GM12878 (cell line): ENCODE measurements at regions not wholly inside any gene's neighbourhood (a gene's known extent, or its start where the extent isn't known, plus 50 kb on each side); places are given as distances from the start of the nearest gene placed in this dataset.

Source experiments
- ATAC-seq: fragments of 200-7000 bp; cut with Tn5 transposase; 3 replicates; pipeline ENCODE4 v1.9.1; 2020; ENCODE audit warnings: mild to moderate bottlenecking, moderate library complexity
- BruUV-seq: library from RNA; stranded (reverse); fragments of 400-500 nt; replicated peaks from 2 replicates; lab custom pipeline; 2021; lab: Mats Ljungman, UMichigan
- CTCF ChIA-PET: fragments of 300-600 bp; sonication (Branson Sonifier 250); formaldehyde crosslinking; extraction: SDS; loops from one replicate; lab custom pipeline; 2021; ENCODE audit warnings: inconsistent platforms; lab: Yijun Ruan, JAX
- POLR2A ChIA-PET: fragments of 350-600 bp; formaldehyde crosslinking; extraction: SDS; loops from one replicate; lab custom pipeline; 2021; ENCODE audit warnings: inconsistent platforms; lab: Charles Lee
- RAD21 ChIA-PET: fragments of 300-600 bp; sonication (Branson Sonifier 250); formaldehyde crosslinking; loops from one replicate; lab custom pipeline; 2023; ENCODE audit warnings: antibody characterized with exemption; ENCODE audit not compliant: unreplicated experiment; lab: Charles Lee
- SMC1A ChIA-PET: fragments of 300-600 bp; sonication (Branson Sonifier 250); formaldehyde crosslinking; loops from one replicate; lab custom pipeline; 2023; ENCODE audit not compliant: unreplicated experiment, uncharacterized antibody; lab: Charles Lee
- DNase-seq: peaks from one replicate; pipeline ENCODE4 v3.0.0-alpha.2; 2011; ENCODE audit warnings: low read depth, low spot score
- FAIRE-seq: peaks from 3 replicates; lab custom pipeline; 2011; peaks lifted over from hg19 to GRCh38; lab: Jason Lieb, UNC
- H2AFZ ChIP-seq: 2 replicates; pipeline ENCODE4 v1.6.0; 2011; ENCODE audit warnings: low read depth, low read length, control low read depth; ENCODE audit not compliant: control insufficient read depth
- H3K27ac ChIP-seq: 2 replicates; pipeline ENCODE4 v1.5.1; 2011; ENCODE audit warnings: control low read depth; ENCODE audit not compliant: control insufficient read depth, insufficient read depth
- H3K27me3 ChIP-seq, 2 experiments: replicated peaks in 1 of 2; 2 replicates each; pipeline versions ENCODE4 v1.6.0 to v1.6.1; 2011; ENCODE audit warnings: low read length in 1 of 2; ENCODE audit not compliant: control insufficient read depth in 2 of 2, insufficient read depth in 2 of 2
- H3K36me3 ChIP-seq, 2 experiments: 2 replicates each; pipeline ENCODE4 v1.5.1; 2011; ENCODE audit warnings: low read length in 1 of 2; ENCODE audit not compliant: control insufficient read depth in 2 of 2, insufficient read depth in 2 of 2
- H3K4me1 ChIP-seq: 2 replicates; pipeline ENCODE4 v1.6.1; 2011; ENCODE audit warnings: mild to moderate bottlenecking, low read length, moderate library complexity, mixed read lengths; ENCODE audit not compliant: control insufficient read depth, insufficient read depth
- H3K4me2 ChIP-seq: 2 replicates; pipeline ENCODE4 v1.6.0; 2011; ENCODE audit warnings: control low read depth; ENCODE audit not compliant: control insufficient read depth, insufficient read depth
- H3K4me3 ChIP-seq: fragments of 200-600 bp; sonication (generic); 2 replicates; pipeline ENCODE4 v1.5.1; 2016
- H3K79me2 ChIP-seq: 2 replicates; pipeline ENCODE4 v1.6.0; 2011; ENCODE audit warnings: low read length; ENCODE audit not compliant: control insufficient read depth, insufficient read depth
- H3K9ac ChIP-seq: 2 replicates; pipeline ENCODE4 v1.8.0; 2011; ENCODE audit warnings: low read length, control low read depth, mixed read lengths; ENCODE audit not compliant: control insufficient read depth, insufficient read depth
- H3K9me3 ChIP-seq: replicated peaks from 3 replicates; pipeline ENCODE4 v1.5.1; 2011; ENCODE audit warnings: mild to moderate bottlenecking, low read length; ENCODE audit not compliant: control insufficient read depth, insufficient read depth
- H4K20me1 ChIP-seq: 2 replicates; pipeline ENCODE4 v1.6.0; 2011; ENCODE audit not compliant: control insufficient read depth, insufficient read depth
- EGR1 ChIP-seq, 2 experiments: IDR thresholded peaks; 1 replicate in 1 of 2; 2 replicates in 1 of 2; pipeline ENCODE4 v1.6.1; 2011 to 2012; ENCODE audit warnings: low read depth in 2 of 2, low read length in 2 of 2, borderline replicate concordance in 1 of 2, mild to moderate bottlenecking in 1 of 2, moderate library complexity in 1 of 2
- MLLT1 ChIP-seq: fragments of 450-650 bp; IDR thresholded peaks from 2 replicates; pipeline ENCODE4 v1.6.1; 2016; ENCODE audit warnings: mild to moderate bottlenecking
- NFIC ChIP-seq: IDR thresholded peaks from 2 replicates; pipeline ENCODE4 v1.6.1; 2012; ENCODE audit warnings: low read depth, mild to moderate bottlenecking, inconsistent platforms, low read length, moderate library complexity
- NFXL1 ChIP-seq: fragments of 450-650 bp; IDR thresholded peaks from 2 replicates; pipeline ENCODE4 v1.6.1; 2017; ENCODE audit warnings: antibody characterized with exemption, mild to moderate bottlenecking, borderline replicate concordance
- NR2F1 ChIP-seq: fragments of 450-650 bp; conservative IDR thresholded peaks from 2 replicates; pipeline ENCODE4 v1.6.1; 2017; ENCODE audit warnings: mild to moderate bottlenecking
- NRF1 ChIP-seq: conservative IDR thresholded peaks from 2 replicates; pipeline ENCODE4 v1.6.1; 2011; ENCODE audit warnings: mild to moderate bottlenecking, low read depth, low read length, improper control_type of control experiment
- PBX3 ChIP-seq: IDR thresholded peaks from 2 replicates; pipeline ENCODE4 v1.6.1; 2011; ENCODE audit warnings: mild to moderate bottlenecking, low read depth, low read length, moderate library complexity; ENCODE audit not compliant: insufficient replicate concordance
- POU2F2 ChIP-seq: IDR thresholded peaks from 3 replicates; pipeline ENCODE4 v1.6.1; 2011; ENCODE audit warnings: low read depth, mild to moderate bottlenecking, low read length, borderline replicate concordance
- RBBP5 ChIP-seq: fragments of 200-600 bp; sonication (generic); conservative IDR thresholded peaks from 2 replicates; pipeline ENCODE4 v1.6.1; 2016
- SIX5 ChIP-seq: IDR thresholded peaks from 2 replicates; pipeline ENCODE4 v1.6.1; 2011; ENCODE audit warnings: mild to moderate bottlenecking, low read depth, low read length, moderate library complexity; ENCODE audit not compliant: severe bottlenecking
- SREBF2 ChIP-seq: IDR thresholded peaks from 2 replicates; pipeline ENCODE4 v1.6.1; 2012; ENCODE audit warnings: mild to moderate bottlenecking, low read length
- ZBED1 ChIP-seq: IDR thresholded peaks from 2 replicates; pipeline ENCODE4 v1.6.1; 2016; ENCODE audit warnings: borderline replicate concordance
- ZNF217 ChIP-seq: fragments of 450-650 bp; IDR thresholded peaks from 2 replicates; pipeline ENCODE4 v1.6.1; 2017; ENCODE audit warnings: antibody characterized with exemption, mild to moderate bottlenecking
- WGBS: methylation state at CpG from one replicate; pipeline ENCODE4 v1.1.6; 2016; ENCODE audit warnings: low lambda C conversion rate; ENCODE audit not compliant: insufficient replicate concordance, insufficient coverage; ENCODE audit errors: missing lambda C conversion rate; 5-methylcytosine and 5-hydroxymethylcytosine counted together
- in situ Hi-C: fragments of 300-500 bp; cut with MboI; formaldehyde crosslinking; loops from 9 replicates; pipeline ENCODE4 v1.14.3; 2018; ENCODE audit warnings: mixed read lengths
- intact Hi-C: fragments of 100-400 bp; cut with micrococcal nuclease; formaldehyde crosslinking; loops from one replicate; pipeline ENCODE4 v1.14.2; 2022; ENCODE audit not compliant: unreplicated experiment
- TF ChIP-seq, protein P1 (sequence below): IDR thresholded peaks from 2 replicates; pipeline ENCODE4 v1.6.1; 2012; ENCODE audit warnings: low read length, inconsistent platforms

DNA sequence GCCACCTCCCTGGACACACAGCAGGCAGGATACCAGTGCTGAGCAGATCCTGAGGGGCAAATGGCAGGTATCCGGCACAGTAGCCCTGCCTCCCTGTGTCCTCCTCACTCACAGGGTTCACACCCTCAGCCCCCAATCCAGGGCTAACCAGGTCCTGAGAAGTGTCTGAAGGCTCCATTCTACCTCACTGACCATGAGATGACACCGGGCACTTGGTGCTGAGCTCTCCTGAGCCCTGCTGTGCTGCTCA lies 115.4 kb upstream of the ATP2B2 start:
- ATAC-seq: no peak
- ChIA-PET SMC1A (no interaction called here), CTCF (no interaction called here), POLR2A (no interaction called here), RAD21 (no interaction called here)
- Histone ChIP-seq H3K27me3 (peaks cover 2 to 3% of the 10 kb centered on the region in 2 experiments; a peak in 1 of 4 replicates), H3K9me3 (no peaks in the 10 kb centered on the region), H3K4me2 (no peak overlapping the region), H4K20me1 (no peaks in the 10 kb centered on the region), H3K79me2 (no peaks in the 10 kb centered on the region), H3K27ac (no peak overlapping the region), H2AFZ (no peak overlapping the region), H3K4me1 (no peaks in the 10 kb centered on the region), H3K36me3 (no peaks in the 10 kb centered on the region), H3K9ac (no peak overlapping the region), H3K4me3 (no peak overlapping the region)
- 70% methylated on average over 2 of the region's 2 CpGs for WGBS
- intact Hi-C loops (no loop called here), in situ Hi-C loops (no loop called here)
- BruUV-seq: no TSS peak
- no peak for DNase-seq
- TF ChIP-seq ZBED1: no peak
- TF ChIP-seq, protein P1, sequence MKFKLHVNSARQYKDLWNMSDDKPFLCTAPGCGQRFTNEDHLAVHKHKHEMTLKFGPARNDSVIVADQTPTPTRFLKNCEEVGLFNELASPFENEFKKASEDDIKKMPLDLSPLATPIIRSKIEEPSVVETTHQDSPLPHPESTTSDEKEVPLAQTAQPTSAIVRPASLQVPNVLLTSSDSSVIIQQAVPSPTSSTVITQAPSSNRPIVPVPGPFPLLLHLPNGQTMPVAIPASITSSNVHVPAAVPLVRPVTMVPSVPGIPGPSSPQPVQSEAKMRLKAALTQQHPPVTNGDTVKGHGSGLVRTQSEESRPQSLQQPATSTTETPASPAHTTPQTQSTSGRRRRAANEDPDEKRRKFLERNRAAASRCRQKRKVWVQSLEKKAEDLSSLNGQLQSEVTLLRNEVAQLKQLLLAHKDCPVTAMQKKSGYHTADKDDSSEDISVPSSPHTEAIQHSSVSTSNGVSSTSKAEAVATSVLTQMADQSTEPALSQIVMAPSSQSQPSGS: no peak
- no peak for TF ChIP-seq SREBF2
- TF ChIP-seq NFXL1: no peak
- no peak for TF ChIP-seq RBBP5
- no peak for TF ChIP-seq EGR1 (IDR thresholded peaks at IDR 0.05; ENCODE audit: borderline replicate concordance in 1 of 2, low read depth in 2 of 2, low read length in 2 of 2)
- TF ChIP-seq MLLT1: no peak
- no peak for TF ChIP-seq SIX5
- TF ChIP-seq PBX3: no peak
- no peak for TF ChIP-seq NR2F1
- no peak for TF ChIP-seq ZNF217
- TF ChIP-seq NFIC: no peak
- TF ChIP-seq NRF1: no peak
- no peak for TF ChIP-seq POU2F2
- no peak for FAIRE-seq
